Osteoblast (primary cell): ENCODE measurements at regions not wholly inside any gene's neighbourhood (a gene's known extent, or its start where the extent isn't known, plus 50 kb on each side); places are given as distances from the start of the nearest gene placed in this dataset.

Experiments used
- DNase-seq: peaks from one replicate; pipeline ENCODE4 v3.0.0; 2011; ENCODE audit warnings: low spot score, mixed read lengths; ENCODE audit not compliant: insufficient read length; ENCODE audit errors: missing footprints
- H2AFZ ChIP-seq: 2 replicates; pipeline ENCODE4 v1.6.0; 2011; ENCODE audit warnings: mild to moderate bottlenecking, low read length
- H3K27ac ChIP-seq: 2 replicates; pipeline ENCODE4 v1.5.1; 2011; ENCODE audit warnings: mild to moderate bottlenecking, low read depth, low read length, moderate library complexity
- H3K27me3 ChIP-seq: 2 replicates; pipeline ENCODE4 v1.6.0; 2012; ENCODE audit warnings: mild to moderate bottlenecking, control low read depth, inconsistent platforms, low read length, moderate library complexity; ENCODE audit not compliant: insufficient read depth
- H3K36me3 ChIP-seq: 2 replicates; pipeline ENCODE4 v1.5.1; 2011; ENCODE audit warnings: mild to moderate bottlenecking, low read length, control low read depth, moderate library complexity; ENCODE audit not compliant: insufficient read depth
- H3K4me1 ChIP-seq: 2 replicates; pipeline ENCODE4 v1.5.1; 2011; ENCODE audit warnings: mild to moderate bottlenecking, low read length, control low read depth, moderate library complexity; ENCODE audit not compliant: insufficient read depth
- H3K4me2 ChIP-seq: 2 replicates; pipeline ENCODE4 v1.6.0; 2011; ENCODE audit warnings: mild to moderate bottlenecking, low read length; ENCODE audit not compliant: insufficient read depth
- H3K4me3 ChIP-seq: fragments of 200-600 bp; sonication (generic); 3 replicates; pipeline ENCODE4 v1.5.1; 2012; ENCODE audit warnings: mild to moderate bottlenecking, low read length, inconsistent platforms; ENCODE audit not compliant: insufficient read depth
- H3K79me2 ChIP-seq: 2 replicates; pipeline ENCODE4 v1.6.0; 2012; ENCODE audit warnings: mild to moderate bottlenecking, low read length, control low read depth, inconsistent platforms; ENCODE audit not compliant: insufficient read depth
- H3K9me3 ChIP-seq: 2 replicates; pipeline ENCODE4 v1.5.1; 2011; ENCODE audit warnings: low read depth, low read length, control low read depth
- H4K20me1 ChIP-seq: 2 replicates; pipeline ENCODE4 v1.6.0; 2012; ENCODE audit warnings: mild to moderate bottlenecking, low read length, control low read depth; ENCODE audit not compliant: insufficient read depth
- CTCF ChIP-seq: IDR thresholded peaks from 2 replicates; pipeline ENCODE4 v1.5.1; 2011; ENCODE audit warnings: mild to moderate bottlenecking, low read depth, low read length, moderate library complexity; ENCODE audit errors: extremely low read depth

- H3K9me3 ChIP-seq: no peaks in the 10 kb centered on the region
- no peaks in the 10 kb centered on the region for H3K27me3 ChIP-seq
- H3K4me2 ChIP-seq: no peak overlapping the region
- no peaks in the 10 kb centered on the region for H4K20me1 ChIP-seq
- H3K27ac ChIP-seq: no peak overlapping the region
- no peaks in the 10 kb centered on the region for H3K36me3 ChIP-seq
- H3K79me2 ChIP-seq: no peaks in the 10 kb centered on the region
- no peak overlapping the region for H3K4me3 ChIP-seq
- no peaks in the 10 kb centered on the region for H3K4me1 ChIP-seq
- DNase-seq: no peak
- TF ChIP-seq CTCF: no peak
- H2AFZ ChIP-seq: no peak overlapping the region
Measured at GRCh38 chr15:58288592-58288991, 143.2 kb upstream of the LIPC start.

- DNase-seq: no peak
- Histone ChIP-seq H3K4me3 (no peak overlapping the region), H4K20me1 (no peaks in the 10 kb centered on the region), H3K27me3 (peaks cover 5% of the 10 kb centered on the region), H2AFZ (no peak overlapping the region), H3K79me2 (no peaks in the 10 kb centered on the region), H3K36me3 (no peaks in the 10 kb centered on the region), H3K9me3 (no peaks in the 10 kb centered on the region), H3K4me1 (no peaks in the 10 kb centered on the region), H3K4me2 (no peak overlapping the region), H3K27ac (no peak overlapping the region)
- no peak for TF ChIP-seq CTCF
Measured at GRCh38 chr15:58291848-58292247, 139.9 kb upstream of the LIPC start.

GRCh38 chr15:58292751-58293175 is 139.0 kb upstream of the LIPC start:
- no peaks in the 10 kb centered on the region for H3K4me1 ChIP-seq
- TF ChIP-seq CTCF: no peak
- H3K79me2 ChIP-seq: no peaks in the 10 kb centered on the region
- H3K4me3 ChIP-seq: no peak overlapping the region
- peaks cover 5% of the 10 kb centered on the region for H3K27me3 ChIP-seq
- no peak overlapping the region for H2AFZ ChIP-seq
- no peaks in the 10 kb centered on the region for H4K20me1 ChIP-seq
- H3K36me3 ChIP-seq: no peaks in the 10 kb centered on the region
- no peaks in the 10 kb centered on the region for H3K9me3 ChIP-seq
- no peak overlapping the region for H3K4me2 ChIP-seq
- no peak overlapping the region for H3K27ac ChIP-seq
- DNase-seq: no peak

GRCh38 chr15:58293622-58294550 is 137.9 kb upstream of the LIPC start:
- no peak for TF ChIP-seq CTCF
- H3K9me3 ChIP-seq: no peaks in the 10 kb centered on the region
- H3K27me3 ChIP-seq: peaks cover 5% of the 10 kb centered on the region
- H2AFZ ChIP-seq: no peak overlapping the region
- H3K4me1 ChIP-seq: peaks cover 2% of the 10 kb centered on the region
- H3K79me2 ChIP-seq: no peaks in the 10 kb centered on the region
- H3K4me2 ChIP-seq: no peak overlapping the region
- DNase-seq: no peak
- no peaks in the 10 kb centered on the region for H3K36me3 ChIP-seq
- H4K20me1 ChIP-seq: no peaks in the 10 kb centered on the region
- no peak overlapping the region for H3K27ac ChIP-seq
- no peak overlapping the region for H3K4me3 ChIP-seq
